ENCODE measurements at regions not wholly inside any gene's neighbourhood (a gene's known extent, or its start where the extent isn't known, plus 50 kb on each side); places are given as distances from the start of the nearest gene placed in this dataset.
"Not testable (repeated sequence)": the region's sequence is repeated elsewhere in the genome, so short reads cannot be mapped to it uniquely, and the experiment has no call there.

DNA sequence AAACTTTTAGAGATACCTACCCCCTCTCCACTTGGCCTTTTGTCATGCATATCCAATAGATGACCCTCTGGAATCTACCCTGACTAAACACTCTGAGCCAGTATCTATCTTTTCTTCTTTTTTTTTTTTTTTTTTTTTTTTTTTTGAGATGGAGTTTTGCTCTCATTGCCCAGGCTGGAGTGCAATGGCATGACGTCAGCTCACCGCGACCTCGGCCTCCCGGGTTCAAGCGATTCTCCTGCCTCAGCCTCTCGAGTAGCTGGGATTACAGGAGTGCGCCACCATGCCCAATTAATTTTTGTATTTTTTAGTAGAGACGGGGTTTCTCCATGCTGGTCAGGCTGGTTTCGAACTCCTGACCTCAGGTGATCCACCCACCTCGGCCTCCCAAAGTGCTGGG is 50.8 kb upstream of the GRIN2B start:
- DNase-seq: not testable (repeated sequence)

DNA sequence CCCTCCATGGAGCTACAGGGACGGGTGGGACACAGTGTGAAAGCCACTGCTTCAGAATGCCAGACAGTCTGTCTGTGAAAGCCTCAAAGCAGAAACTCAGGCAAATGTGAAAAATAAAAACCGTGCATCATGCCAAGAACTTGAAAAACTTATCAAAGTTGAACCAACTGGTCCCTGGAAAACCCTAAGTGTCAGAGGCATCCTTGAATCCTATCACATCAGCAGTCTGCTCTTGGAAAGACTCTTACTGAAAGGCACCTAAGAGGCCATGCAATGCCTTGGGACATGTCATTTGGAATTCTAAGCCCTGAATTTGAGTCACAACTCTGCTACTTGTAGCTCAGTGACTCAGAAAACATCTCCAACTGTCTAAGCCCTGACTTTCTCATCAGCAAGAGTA is 62.4 kb upstream of the GRIN2B start:
- no peak for DNase-seq

DNA sequence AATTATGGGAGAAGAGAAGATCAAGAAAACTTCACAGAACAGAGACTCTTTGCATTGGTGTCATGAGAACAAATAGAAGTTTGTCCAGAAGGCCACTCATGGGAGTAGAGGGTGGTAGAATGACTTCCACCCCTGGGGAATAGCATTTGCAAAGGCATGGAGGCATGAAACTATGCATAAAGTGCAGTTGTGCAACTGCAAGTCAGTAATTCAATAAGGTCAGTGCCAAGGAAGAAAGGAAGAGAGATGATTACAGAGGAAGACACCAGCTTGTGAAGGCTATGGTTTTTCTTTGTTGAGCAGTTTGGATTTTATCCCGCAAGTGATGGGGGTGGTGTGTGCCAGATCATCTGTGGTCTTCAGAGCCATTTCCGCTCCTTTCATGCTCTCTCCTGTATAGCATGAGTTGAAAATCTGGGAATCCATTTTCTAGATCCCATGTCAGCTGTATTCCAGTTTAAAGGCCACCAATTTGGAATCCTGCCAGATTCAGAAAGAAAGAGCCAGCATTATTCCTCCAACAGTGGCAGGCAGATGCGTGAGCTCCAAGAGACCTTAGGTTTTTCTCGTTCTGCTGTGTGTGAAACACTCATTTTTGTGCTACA is 67.6 kb upstream of the GRIN2B start:
- no peak for DNase-seq

DNA sequence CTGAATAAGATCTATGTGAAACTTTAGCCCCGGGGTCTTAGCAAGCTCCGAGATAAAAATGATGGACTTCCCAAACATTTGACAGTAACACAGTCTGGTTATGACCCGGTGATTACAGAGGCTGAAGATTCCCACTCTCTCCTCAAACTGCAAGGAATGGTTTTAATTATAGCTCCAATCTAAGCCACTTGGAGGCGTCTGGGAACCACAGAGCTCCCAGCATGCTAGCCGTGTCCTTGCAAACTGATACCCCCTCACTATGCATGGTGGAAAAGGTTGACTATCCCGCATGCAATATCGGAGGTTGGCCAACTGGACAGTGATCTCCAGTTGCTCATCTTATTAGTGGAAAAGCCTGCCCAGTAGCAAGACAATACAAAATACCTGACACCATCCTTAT is 76.5 kb upstream of the GRIN2B start:
- DNase-seq: no peak

DNA sequence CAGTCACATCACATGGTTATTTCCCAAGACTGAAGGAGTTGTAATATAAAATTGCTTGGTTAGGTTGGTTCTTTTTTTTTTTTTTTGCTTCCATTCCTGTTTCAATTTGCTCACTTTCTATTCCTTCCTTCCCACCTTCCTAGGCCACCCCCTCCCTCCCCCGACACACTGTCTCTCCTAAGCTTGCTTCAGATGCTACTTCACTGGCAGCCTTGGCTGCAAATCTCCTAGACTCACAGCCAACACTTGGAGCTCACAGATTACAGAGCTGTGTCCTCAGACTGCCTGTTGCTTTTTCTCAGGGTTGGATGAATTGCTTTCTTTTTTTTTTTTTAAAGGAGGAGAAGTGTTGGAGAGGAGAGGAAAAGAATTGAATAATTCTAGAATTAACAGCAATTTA is 77.3 kb upstream of the GRIN2B start:
- DNase-seq: no peak

DNA sequence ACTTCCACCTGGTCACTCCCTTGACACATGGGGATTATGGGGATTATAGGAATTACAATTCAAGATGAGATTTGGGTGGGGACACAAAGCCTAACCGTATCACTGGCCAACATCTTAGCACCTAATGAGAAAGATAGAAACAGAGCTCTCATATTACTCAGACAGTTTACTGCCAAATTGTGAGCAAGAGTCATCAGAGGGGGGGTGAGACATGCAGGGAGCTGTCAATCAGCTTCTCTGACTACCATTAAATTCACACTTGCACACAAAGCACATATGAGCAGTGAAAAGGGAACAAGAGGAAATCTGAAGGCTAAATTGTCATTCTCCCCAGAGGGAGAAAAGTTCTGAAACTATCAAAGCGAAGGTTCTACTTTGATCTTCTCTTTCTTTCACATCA is 78.1 kb upstream of the GRIN2B start:
- no peak for DNase-seq

DNA sequence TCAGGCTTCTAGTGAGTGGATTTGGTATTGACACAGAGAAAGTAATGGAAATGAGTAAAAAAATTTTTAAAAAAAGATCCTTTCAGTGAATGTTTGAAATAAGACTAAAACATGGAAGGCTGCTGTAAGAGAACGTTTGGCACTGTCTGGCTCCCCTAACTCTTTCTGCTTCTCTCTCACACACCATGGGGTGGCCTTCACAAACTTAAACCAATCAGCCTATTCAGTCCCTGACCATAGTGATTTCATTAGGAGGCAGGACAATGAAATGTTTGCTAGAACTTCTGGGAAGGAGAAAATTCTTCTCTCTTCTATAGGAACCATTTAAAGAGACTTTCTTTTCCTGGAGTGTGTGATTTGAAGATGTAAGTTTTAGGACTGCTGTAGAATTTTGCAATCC is 84.2 kb upstream of the GRIN2B start:
- no peak for DNase-seq

DNA sequence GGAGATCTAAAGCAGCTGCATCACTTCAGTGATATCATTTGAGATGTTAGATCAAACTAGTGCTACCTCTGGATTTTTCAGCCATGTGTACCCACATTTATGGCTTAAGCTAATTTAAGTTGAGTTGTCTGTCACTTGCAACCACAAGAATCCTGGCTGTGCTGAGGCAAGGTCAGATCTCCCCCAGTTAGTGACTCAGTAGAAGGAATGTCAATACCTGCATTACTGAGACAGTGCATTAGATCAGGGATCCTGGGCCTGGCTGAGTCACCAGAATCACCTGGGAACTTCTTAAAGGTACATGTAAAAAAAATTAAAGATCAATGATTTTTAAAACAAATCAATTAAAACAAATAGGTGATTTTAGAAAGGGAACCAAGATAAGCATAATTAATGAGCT is 84.6 kb upstream of the GRIN2B start:
- no peak for DNase-seq

DNA sequence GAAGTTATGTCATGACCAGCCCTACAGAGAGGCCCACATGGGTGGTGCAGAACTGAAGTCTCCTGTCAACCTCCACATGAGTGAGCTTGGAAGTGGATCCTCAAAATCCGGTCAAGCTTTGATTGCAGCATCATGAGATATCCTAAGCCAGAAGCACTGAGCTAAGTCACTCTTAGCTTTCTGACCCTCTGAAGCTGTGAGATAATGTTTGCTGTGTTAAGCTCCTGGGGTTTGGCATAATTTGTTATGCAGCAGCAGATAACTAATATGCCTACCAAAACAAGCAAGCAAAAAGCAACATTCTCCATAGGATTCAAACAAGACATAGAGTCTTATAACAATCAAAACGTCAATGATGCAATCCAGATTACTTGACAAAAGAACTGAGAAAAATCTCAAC is 87.6 kb upstream of the GRIN2B start:
- no peak for DNase-seq

DNA sequence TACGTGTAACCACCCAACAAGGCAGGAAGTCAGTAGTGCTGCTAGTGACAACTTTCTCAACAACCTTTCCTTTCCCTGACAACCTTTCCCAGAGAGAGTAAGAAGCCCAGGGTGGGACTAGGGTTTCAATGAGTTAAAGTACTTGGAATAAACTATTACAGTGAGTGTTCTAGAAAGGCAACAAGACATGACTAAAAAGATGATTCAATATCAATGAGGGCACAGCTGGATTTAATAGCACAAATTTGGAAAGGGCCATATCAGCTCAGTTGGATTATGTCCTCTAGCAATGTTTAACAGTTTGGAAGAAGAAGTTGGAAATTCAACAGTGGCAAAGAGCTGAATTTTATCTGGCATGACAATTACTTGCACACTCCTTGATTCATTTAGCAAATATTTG is 90.4 kb upstream of the GRIN2B start:
- no peak for DNase-seq

DNA sequence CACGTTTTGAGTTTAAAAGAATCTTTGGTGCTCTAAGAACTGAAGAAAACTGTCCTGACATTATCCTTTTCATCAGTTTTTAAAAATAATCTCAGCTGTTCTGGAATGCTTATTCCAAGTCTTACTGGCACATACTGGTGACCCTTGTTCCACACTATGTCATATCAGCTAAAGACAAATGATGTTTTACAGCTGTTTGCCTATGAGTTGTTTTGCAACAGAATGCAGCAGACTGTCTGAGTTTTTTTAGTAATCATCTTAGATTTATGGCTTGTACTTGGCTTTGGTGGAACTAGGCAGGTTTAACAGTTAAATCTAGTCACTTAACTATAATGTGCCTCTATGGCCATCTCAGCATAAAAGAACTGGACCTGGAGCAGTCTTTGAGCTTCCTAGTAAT is 91.6 kb upstream of the GRIN2B start:
- DNase-seq: no peak

DNA sequence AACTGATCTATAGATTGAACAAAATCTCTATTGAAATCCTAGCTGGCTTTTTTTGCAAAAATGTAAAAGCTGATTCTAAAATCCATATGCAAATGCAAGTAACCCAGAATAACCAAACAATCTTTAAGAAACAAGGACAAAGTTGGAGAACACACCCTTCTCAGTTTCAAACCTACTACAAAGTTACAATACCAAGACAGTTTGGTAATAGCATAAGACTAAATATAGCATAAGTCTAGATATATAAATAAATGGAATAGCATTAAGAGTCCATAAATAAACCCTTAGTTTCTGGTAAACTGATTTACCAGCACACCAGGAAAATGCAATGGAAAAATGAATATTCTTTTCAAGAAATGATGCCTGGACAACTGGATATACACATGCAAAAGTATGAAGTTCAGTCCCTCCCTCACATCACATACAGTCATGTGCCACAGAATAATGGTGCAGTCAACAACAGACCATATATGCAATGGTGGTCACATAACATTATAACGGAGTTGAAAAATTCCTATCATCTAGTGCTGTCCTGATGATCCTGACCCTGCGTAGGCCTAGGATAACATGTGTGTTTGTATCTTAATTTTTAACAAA is 94.5 kb upstream of the GRIN2B start:
- DNase-seq: no peak

DNA sequence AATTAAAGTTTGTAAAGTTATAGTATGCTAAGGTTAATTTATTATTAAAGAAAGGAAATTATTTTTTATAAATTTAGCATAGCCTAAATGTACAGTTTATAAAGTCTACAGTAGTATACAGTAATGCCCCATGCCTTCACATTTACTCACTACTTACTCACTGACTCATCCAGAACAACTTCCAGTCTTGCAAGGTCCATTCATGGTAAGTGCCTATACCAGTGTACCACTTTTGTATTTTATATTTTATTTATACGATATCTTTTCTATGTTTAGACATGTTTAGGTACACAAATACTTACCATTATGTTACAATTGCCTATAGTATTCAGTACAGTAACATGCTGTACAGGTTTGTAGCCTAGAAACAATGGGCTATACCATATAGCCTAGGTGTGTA is 95.1 kb upstream of the GRIN2B start:
- no peak for DNase-seq

DNA sequence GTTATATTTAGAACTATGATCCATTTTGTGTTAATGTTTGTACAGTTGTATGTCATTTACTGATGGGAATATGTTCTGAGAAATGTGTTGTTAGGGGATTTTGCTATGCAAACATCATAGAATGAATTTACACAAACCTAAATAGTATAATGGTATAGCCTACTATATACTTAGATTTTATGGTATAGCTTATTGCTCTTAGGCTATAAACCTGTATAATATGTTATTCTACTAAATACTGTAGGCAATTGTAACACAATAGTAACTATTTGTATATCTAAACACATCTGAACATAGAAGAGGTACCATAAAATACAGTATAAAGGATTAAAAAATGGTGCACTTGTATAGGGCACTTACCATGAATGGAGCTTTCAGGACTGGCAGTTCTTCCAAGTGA is 105.4 kb upstream of the GRIN2B start:
- no peak for DNase-seq

DNA sequence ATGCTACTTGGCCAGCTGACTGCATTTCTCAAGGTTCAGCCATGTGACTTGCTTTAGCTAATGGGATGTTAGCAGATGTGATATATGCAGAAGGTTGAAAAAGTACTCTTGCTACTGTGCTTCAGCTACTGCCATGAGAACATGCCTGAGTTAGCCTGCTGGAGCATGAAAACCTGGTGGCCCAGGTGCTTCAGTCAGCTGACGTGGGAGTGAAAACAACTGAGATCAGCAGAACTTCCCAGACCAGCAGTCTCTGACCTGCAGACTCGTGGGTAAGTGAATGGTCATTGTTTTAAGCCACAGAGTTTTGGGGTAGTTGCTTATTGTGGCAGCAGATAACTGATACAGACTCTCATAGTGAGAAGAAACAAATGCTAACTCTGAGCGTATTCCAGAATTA is 118.6 kb upstream of the GRIN2B start:
- DNase-seq: no peak

DNA sequence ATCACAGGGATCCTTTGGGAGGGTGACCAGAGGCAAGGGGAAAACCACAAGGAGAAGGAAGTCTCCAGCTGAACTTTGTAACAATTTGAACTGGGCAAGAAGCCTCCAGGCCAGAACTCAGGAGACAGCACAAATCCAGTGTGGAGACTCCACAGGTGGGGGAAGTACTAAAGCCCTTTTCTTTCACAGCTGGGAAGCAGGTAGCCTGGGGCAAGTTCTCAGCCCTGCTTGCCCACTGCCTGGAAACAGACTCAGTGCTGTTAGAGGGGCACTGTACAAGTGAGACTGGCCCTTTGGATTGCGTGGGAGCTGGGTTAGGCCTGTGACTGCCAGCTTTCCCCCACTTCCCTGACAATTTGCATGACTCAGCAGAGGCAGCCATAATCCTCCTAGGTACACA is 120.2 kb upstream of the GRIN2B start:
- not testable (repeated sequence) for DNase-seq

DNA sequence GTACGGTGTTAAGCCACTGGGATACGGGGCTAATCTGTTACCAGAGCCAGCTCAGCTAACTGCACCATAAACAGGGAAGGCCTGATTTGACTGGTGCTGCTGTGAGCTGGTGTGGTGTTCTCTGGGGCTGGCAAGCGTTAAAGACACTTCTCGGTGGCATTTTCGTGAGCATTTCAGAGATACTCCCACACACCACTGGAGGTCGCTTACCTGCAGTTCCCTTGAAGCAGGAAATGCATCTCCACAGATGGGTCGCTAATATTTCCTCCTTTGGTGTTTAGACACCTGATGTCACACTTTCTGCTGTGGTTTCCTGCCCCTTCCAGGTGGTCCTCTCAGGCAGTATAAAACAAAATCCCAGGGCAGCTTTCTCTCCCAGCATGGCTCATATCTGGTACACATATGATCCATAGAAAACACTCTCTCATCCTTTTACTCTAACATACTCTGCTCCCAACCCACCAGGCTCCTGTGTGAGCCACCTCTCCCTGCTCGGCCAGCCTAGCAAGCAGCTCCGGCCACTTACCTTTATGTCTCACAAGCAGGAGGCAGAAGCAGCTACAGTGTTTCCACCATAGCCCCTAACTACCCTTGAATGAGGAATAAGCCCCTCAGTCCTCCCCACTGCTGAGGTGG is 129.9 kb upstream of the GRIN2B start:
- peak; percentile 4 for DNase-seq

DNA sequence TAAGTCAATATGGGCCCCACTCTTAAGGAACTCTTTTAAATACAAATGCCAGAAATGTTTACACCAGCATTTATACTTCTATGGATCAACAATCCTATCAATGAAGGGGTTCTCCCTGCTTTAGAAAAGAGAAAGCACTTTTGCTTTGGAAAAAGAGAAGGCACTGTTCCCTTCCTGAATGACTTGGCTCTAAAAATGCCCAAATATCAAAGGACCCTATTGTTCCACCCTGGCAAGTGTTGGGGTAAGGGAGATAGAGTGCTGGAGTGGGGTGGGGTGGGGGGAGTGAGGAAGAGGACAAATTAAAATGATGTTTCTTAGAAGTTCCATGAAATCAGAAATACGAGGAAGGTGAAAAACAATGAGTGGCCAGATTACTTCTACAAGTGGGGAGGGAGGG is 131.6 kb upstream of the GRIN2B start:
- no peak for DNase-seq

DNA sequence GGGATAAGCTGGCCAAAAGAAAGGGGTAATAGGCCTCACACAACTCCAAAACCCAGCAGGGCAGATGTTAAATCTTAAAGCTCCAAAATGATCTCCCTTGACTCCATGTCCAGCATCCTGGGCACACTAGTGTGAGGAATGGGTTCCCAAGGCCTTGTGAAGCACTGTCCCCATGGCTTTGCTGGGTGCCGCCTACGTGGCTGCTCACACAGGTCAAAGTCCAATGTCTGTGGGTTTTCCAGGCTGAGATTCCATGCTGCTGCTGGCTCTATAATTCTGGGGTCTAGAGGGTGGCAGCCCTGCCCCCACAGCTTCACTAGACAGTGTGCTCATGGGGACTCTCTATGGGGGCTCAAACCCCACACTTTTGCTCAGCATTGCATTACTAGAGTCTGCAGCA is 145.3 kb upstream of the GRIN2B start:
- no peak for DNase-seq

DNA sequence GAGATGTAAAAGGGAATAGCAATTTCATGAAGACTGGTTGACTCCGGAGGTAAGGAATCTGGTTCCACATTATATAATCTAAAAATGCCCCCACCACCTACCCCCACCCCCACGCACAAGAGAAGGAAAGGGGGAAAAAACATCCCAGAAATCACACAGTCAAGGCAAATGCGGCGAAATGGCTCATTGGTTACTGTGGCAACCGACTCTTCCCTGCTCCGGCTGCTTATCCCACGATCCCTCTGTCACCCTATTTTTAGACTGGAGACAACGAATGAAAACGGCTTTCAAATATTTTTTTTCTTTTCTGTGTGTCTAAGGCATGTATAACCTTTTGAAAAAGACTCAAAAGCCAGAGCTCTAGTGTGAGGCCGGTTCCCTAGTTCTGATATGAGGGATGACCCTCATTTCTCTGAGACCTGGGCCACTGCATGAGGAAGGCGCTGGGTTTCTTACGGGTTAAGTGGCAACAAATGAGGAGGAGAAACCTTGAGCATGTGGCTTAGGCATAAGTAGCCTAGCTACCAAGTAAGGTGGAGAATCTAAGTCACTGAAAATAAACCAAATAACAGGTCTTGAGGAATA is 148.3 kb upstream of the GRIN2B start:
- no peak for DNase-seq

DNA sequence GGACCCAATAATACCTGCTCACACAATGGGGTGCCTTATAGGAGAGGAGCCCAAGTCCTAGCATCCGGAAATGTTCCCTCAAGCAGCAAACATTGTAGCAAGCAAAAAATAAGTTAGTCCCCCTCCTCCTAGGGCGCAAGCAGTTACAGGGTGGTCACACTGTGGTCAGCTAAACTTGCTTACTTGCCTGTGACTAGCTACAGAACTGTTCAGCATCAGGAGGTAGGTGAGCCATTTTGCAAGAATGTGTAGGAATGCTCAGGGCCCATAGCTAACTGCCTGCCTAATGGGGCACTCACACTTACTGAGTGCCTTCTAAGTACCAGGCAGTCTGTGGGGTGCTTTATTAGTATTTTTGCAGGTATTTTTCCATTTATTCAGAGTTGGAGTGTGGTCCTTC is 154.6 kb upstream of the GRIN2B start:
- DNase-seq: no peak

DNA sequence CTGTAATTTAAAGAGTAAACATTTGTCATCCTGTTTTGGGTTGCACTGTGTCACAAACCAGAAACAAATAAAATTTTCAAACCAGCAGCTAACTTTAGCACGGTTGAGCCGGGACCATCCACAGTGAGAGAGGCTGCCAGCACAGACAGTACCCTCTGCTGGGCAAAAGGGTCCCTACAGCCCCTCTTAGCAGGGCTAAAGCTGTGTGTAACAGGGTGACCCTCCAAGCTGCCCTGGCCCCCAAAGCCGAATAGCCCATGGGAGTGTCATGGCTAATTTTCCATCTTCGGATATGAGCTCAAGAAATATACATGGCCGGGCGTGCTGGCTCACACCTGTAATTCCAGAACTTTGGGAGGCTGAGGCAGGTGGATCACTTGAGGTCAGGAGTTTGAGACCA is 157.1 kb upstream of the GRIN2B start:
- DNase-seq: no peak

DNA sequence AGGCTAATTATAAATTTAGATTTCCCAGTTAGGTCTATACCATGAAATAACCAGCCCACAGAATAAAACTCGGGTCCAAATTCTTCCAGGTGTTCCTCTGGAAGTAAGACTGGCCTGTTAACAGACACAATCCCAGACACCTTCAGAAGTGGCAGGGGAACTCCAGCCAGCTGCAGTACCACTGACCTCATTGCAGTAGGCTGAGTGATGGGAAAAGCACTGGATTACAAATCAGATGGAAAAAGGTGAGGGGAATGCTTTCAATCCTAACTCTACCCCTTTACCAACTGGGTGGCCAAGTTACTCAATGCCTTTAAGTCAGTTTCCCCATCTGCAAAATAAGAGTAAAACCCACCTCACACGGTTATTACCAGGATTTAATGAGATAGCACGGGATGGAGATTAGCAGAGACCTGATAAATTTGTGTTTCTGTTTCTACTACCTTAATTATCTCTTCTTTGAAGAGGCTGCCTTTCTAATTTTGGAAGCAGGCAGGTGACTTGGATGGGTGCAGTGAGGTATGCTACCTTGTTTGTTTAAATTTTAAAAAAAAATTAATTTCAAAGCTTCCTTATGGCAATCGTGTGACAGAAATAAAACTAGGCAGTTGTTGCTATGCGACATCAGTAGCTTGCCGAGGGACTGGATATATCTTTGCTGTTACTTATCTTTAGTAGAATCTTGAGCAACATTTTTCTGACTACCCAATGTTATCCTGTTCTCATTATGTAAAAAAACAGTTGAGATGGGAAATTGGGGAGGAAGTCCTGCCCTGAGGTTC is 167.3 kb upstream of the GRIN2B start:
- DNase-seq: no peak
